Left ventricle myocardium superior (tissue), 1 donor: ENCODE measurements at regions not wholly inside any gene's neighbourhood (a gene's known extent, or its start where the extent isn't known, plus 50 kb on each side); places are given as distances from the start of the nearest gene placed in this dataset.

Experiments
- ATAC-seq: fragments of 200-7000 bp; cut with Tn5 transposase; one replicate; pipeline ENCODE4 v1.9.1; 2020; ENCODE audit warnings: mild to moderate bottlenecking, moderate library complexity
- DNase-seq: peaks from one replicate; pipeline ENCODE4 v3.0.0-alpha.2; 2020
- intact Hi-C: fragments of 100-400 bp; cut with micrococcal nuclease; formaldehyde crosslinking; loops from one replicate; pipeline ENCODE4 v1.11.0; 2022
- donor health status: DM: no; HTN: yes; CAD: no; lungs with severe emphysema.

DNA sequence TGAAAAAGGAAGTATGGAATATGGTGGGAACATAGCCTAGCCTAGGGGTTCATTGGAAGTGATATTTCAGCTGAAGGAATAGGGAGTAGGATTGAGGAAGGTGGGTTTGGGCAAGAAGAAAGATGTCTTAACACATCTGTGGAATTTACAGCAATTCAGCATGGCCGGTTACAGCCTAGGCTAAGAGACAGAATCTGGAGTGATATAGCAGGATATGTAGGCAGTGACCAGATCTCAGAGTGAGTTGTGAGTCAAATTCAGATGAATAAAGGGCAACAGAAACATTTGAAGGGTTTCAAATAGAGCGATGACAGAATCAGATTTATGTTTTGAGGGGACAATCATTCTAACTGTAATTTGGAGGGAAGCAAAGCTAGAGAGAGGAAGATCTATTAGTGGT is 199.0 kb upstream of the PRPS1L1 start:
- intact Hi-C loops = no loop called here
- DNase-seq = no peak
- no peak for ATAC-seq

DNA sequence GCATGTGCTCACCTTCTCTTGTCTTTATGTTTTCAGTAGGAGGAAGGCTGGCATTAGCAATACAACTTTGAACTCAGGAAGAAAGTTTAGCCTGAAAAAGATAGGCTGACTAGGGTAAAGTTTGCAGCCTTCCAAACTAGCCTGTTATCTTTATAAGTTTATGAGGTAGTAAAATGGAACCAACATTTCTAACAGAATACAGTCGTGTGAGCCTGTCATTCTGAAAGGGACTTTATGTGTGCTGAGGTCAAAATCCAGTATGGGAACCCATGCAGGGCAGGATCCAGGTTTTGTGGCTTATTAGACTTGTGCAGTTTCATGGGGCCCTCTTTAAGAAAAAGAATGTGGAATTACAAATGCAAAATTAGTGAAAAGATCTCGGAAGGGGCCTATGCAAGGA is 201.0 kb upstream of the PRPS1L1 start:
- DNase-seq (no peak), ATAC-seq (no peak)
- intact Hi-C loops = no loop called here

- DNase-seq (no peak), ATAC-seq (no peak)
- intact Hi-C loops = loop anchor here (10.0 kb wide), 1 partner anchor 65 kb away; no protein-coding TSS in a partner anchor
Observed at GRCh38 chr7:18230271-18230670, 202.6 kb upstream of the PRPS1L1 start.

DNA sequence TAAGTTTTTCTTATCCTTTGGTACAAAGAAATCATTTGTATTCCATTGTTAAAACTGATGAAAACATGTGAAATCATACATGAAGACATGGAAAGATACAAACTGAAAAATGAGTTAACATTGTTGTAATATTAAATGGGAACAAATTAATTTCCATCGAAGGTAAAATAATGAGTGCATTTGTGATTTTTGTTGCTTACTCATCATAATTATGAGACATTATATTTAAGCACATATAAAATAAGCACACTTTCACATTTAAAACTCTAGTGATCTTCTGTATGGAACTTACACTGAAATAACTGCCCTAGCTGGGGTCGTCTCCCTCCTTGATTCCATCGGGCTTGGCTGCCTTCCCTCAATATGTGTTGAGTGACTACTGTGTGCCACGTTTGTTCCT is 204.2 kb upstream of the PRPS1L1 start:
- DNase-seq = no peak
- intact Hi-C loops = loop anchor here (10.0 kb wide), 1 partner anchor 63 kb away; no protein-coding TSS in a partner anchor
- no peak for ATAC-seq

DNA sequence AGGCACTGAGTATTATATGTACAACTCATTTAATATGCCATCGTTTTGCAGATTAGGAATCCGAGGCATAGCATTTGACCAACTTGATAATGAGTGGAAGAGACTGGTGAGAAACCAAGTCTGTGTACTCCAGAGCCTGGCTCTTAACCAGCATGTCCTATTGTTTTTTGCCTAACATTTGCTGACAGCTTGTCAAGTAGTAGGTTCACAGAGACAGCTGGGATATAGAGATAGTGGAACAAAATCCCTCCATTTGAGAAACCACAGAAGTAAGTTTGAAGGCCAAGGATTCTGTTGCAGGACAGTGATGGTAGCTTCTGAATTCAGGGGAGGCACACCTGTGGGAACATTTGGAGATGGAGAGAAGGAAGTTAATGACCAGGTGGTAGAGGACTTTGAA is 206.9 kb upstream of the PRPS1L1 start:
- DNase-seq (no peak), ATAC-seq (no peak)
- intact Hi-C loops = loop anchor here (10.0 kb wide), 1 partner anchor 60 kb away; no protein-coding TSS in a partner anchor

DNA sequence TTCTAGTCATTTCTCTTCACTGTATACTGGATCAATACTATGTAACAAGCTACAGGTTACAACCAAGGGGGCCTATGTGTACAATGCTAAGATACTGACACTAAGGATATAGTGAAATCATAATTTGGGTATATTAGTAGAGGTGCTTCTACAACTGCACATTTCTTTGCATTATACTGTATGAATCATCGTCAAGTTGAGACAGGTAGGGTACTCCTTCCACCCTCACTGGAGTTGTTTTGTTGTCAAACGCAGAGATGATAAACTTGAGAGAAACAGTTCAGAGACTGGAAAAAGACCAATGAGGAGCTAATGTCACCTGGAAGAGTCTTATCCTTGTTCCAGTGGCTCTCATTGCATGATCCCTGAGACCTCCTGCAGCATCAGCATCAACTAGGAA is 208.2 kb upstream of the PRPS1L1 start:
- intact Hi-C loops = loop anchor here (10.0 kb wide), 1 partner anchor 59 kb away; no protein-coding TSS in a partner anchor
- DNase-seq (no peak), ATAC-seq (no peak)

DNA sequence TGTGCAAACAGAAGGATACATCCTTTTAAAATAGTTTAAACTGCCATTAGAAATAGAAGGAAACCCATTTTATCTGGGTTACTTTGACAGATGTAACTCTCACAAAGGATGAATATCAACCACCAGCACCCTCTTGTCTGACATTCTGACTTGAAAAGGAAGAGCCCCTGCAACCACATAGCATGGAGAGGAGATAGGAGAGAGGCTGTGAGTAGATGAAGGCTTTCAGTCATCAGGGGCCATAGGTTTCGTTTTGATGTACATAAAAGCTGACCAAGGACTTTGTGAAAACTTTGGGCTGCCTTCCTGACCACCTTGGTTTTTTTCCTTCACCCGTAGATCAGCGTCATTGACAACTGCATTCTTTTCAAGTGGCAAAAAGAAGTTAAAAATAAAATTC is 211.6 kb upstream of the PRPS1L1 start:
- no peak for ATAC-seq
- intact Hi-C loops = loop anchor here (10.0 kb wide), 1 partner anchor 56 kb away; no protein-coding TSS in a partner anchor
- no peak for DNase-seq

- DNase-seq (no peak), ATAC-seq (no peak)
- intact Hi-C loops = no loop called here
Observed at GRCh38 chr7:18241543-18242231, 214.0 kb upstream of the PRPS1L1 start.

GRCh38 chr7:18243731-18244130 is 216.1 kb upstream of the PRPS1L1 start:
- intact Hi-C loops = no loop called here
- ATAC-seq = no peak
- no peak for DNase-seq

DNA sequence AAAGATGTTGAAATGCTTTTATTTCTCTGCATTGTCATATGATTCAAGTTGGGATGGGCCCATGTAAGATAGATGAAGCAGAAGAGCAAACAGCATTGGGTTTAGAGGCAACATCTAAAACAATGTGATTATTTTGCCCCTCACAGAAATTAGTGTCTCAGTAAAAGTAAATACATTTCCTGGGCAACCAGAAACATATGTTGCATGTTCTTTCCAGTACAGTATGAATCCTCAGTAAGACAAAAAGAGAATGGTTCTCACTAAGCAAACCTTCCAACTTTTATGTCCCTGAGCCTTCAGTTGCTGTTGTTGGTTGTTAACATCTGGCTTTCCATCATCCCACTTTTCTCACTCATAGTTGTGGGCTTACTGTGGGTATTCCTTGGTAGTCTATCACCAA is 222.5 kb upstream of the PRPS1L1 start:
- DNase-seq = no peak
- intact Hi-C loops = no loop called here
- no peak for ATAC-seq

DNA sequence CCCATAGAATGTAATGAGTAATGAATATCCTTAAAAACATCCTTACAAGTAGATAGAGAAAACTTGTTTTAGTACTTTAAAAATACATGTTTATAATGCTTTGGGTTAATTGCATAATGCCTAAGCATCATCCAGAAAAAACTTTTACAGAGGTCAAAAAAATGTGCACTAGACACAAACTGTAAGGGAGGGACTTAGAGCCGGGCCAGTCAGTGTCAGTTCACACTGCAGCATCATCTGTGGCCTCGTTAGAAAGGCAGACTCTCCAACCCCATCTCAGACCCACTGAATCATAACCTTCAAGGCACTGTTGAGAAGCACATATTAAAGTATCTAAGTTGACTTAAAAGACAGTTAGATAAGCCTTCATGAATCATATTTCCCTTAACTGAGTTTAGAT is 230.1 kb upstream of the PRPS1L1 start:
- ATAC-seq (no peak), DNase-seq (no peak)
- intact Hi-C loops = no loop called here

DNA sequence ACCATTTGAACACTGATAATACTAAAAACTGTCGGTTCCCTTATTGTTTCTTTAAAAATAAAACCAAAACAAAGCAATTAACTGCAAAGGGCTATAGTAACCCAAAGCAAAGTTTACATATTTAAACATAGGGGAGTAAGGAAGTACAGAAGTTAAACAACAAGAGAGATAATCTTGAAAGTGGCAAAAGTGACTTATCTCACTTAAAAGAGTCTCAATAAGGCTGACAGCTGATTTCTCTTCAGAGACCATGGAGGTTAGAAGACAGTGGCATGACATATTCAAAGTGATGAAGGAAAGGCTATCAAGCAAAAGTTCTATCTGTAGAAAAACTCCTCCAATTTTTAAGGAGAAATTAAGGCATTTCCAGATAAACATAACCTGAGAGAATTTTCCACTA is 233.5 kb upstream of the HDAC9 start:
- DNase-seq (no peak), ATAC-seq (no peak)
- intact Hi-C loops = no loop called here

DNA sequence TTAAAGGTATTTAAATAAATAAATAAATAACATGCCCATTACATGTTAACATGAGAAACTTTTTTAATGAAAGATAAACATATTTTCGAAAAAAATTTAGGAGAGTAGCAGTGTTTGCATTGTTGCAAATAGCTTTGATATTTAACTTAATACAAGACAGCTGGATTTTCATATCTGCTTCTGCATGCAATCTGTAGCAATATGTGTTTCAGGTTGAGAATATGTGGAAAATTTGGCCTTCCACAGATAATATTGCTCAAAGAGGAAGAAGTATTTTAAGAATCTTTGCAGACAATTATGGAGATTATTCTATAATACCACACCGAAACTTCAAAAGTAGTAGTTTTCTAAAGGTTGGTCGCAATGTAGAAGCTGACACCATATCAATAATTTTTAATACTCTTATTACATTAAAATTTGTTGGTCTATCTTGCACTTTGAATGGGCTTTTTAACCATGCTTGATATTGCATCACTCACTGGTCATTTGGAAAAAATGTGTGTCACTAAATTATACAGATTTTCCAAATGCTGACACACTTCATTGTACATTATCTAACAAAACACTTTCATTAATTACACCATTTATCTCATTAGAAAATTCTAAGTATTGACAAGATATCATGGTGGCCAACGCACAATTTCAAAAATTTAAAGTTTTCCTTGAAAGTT is 229.8 kb upstream of the HDAC9 start:
- ATAC-seq (no peak), DNase-seq (no peak)
- intact Hi-C loops = no loop called here

DNA sequence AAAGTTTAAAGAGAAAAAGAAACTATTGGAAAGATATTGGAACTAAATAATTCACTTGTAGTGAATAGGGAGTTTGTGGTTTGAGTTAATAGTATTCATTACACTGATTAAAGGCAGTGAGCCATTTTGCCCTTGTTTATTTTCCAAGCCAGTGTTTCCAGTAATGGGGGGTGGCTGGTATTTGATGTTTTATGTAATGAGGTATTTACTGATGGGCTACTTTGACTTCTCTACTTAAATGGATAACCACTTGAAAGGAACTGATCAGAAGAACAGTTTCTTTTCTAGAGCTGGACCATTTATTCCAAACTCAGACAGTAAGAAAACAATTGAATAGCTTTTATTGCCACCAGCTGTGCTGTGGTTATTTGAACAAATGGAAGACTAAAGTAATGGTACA is 227.0 kb upstream of the HDAC9 start:
- no peak for ATAC-seq

GRCh38 chr7:18276380-18276779 is 219.2 kb upstream of the HDAC9 start:
- ATAC-seq (no peak), DNase-seq (no peak)
- intact Hi-C loops = no loop called here

More for the DNA sequence above, 227.0 kb upstream of the HDAC9 start:
- DNase-seq = no peak
- intact Hi-C loops = no loop called here

DNA sequence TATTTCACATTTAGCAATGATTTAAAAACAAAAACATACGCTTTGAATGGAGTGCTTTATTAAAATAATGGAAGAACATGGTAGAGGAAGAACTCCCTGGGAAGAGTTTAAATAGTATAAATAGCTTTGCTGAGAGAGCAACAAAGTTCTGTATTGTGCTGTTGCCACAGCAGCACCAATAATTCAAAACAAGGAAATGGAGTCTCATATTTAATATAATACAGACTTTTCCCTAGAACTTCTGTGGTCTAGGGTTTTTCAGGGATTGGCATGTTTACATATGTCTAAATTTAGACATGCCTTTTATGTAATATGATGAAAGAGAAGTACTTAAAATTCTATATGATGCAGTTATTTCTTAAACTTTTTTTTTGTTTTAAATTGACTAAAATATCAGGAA is 217.2 kb upstream of the HDAC9 start:
- no peak for ATAC-seq
- no peak for DNase-seq
- intact Hi-C loops = no loop called here

DNA sequence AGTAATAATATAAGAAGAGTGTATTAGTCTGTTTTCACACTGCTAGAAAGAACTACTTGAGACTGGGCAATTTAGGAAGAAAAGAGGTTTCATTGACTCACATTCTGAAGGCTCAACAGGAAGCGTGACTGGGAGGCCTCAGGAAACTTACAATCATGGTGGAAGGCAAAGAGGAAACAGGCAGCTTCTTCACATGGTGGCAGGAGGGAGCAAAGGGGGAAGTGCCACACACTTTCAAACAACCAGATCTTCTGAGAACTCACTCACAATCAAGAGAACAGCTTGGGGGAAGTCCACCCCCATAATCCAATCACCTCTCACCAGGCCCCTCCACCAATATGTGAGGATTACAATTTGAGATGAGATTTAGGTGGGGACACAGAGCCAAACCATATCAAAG is 212.5 kb upstream of the HDAC9 start:
- DNase-seq (no peak), ATAC-seq (no peak)
- intact Hi-C loops = no loop called here

- no peak for DNase-seq
- ATAC-seq = no peak
- intact Hi-C loops = no loop called here
Observed at GRCh38 chr7:18287482-18287881, 208.1 kb upstream of the HDAC9 start.

DNA sequence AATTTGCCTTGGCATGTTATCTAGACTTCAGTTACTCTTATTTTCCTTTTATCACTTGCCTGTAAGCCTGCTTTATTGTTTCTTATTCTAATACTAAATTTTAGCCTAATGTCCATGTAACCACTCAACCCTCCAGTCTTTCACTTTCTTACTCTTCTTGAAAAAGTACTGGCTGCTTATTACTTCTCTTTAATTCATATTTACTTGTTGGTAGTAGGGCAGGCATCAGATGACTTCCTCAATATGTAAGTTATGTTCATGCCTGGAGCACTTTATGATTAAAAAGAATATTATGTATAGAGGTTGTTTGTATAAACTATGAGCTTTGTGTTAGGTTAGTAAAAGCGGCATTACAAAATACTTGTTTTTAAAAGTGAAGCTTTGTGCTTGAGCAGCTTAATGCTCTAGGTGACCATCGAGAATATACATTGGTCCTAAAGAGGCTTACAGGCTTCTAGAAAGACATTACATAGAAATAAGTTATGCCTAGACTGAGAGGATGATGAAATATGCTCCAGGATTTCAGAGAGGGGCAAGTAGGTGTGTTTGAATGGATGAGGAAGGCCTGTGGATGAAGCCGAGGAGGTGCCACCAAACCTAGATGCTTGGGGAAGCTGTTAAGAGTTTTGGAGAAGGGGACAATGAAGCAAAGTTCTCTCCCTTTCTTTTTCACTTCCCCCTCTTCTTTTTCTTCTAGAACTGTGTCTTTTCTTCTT is 207.1 kb upstream of the HDAC9 start:
- ATAC-seq = no peak
- intact Hi-C loops = no loop called here
- DNase-seq = no peak

- ATAC-seq (no peak), DNase-seq (no peak)
- intact Hi-C loops = loop anchor here (10.0 kb wide), 1 partner anchor 55 kb away; no protein-coding TSS in a partner anchor
Observed at GRCh38 chr7:18289788-18290187, 205.8 kb upstream of the HDAC9 start.
